HepG2 (cell line): ENCODE measurements at regions not wholly inside any gene's neighbourhood (a gene's known extent, or its start where the extent isn't known, plus 50 kb on each side); places are given as distances from the start of the nearest gene placed in this dataset.

ENCODE experiments used
- ATAC-seq: fragments of 200-7000 bp; cut with Tn5 transposase; 3 replicates; pipeline ENCODE4 v1.9.1; 2020; ENCODE audit warnings: mild to moderate bottlenecking, moderate library complexity
- BruUV-seq: library from RNA; stranded (reverse); fragments of 400-500 nt; replicated peaks from 2 replicates; lab custom pipeline; 2021; lab: Mats Ljungman, UMichigan
- CTCF ChIA-PET: fragments of 300-600 bp; formaldehyde crosslinking; extraction: SDS; loops from one replicate; lab custom pipeline; 2021; ENCODE audit warnings: low total read pairs, inconsistent platforms, low intra/inter-chr PET ratio; lab: Yijun Ruan, JAX
- POLR2A ChIA-PET: fragments of 350-600 bp; sonication (Branson Sonifier 250); formaldehyde crosslinking; loops from one replicate; lab custom pipeline; 2020; ENCODE audit warnings: antibody characterized with exemption, inconsistent platforms; lab: Yijun Ruan, JAX
- DNase-seq: peaks from one replicate; pipeline ENCODE4 v3.0.0-alpha.2; 2015; ENCODE audit warnings: low spot score
- FAIRE-seq: peaks from 3 replicates; lab custom pipeline; 2011; peaks lifted over from hg19 to GRCh38; lab: Jason Lieb, UNC
- H2AFZ ChIP-seq: one replicate; pipeline ENCODE4 v1.6.1; 2011; ENCODE audit warnings: low read length, inconsistent platforms
- H3K27ac ChIP-seq: fragments of 300-600 bp; 3 replicates; pipeline ENCODE4 v1.8.0; 2011; ENCODE audit warnings: mixed run types, mild to moderate bottlenecking, mixed read lengths, low read length, inconsistent platforms; ENCODE audit not compliant: insufficient read depth; ENCODE audit errors: extremely low read length
- H3K27me3 ChIP-seq, 2 experiments: fragments of 200-600 bp in 1 of 2; 2 replicates in 1 of 2; 3 replicates in 1 of 2; pipeline versions ENCODE4 v1.6.0 to v1.8.0; 2011; ENCODE audit warnings: low read length in 2 of 2, mild to moderate bottlenecking in 2 of 2, moderate library complexity in 2 of 2, inconsistent platforms in 1 of 2; ENCODE audit not compliant: insufficient read depth in 2 of 2, control insufficient read depth in 1 of 2
- H3K36me3 ChIP-seq, 2 experiments: fragments of 200-600 bp in 1 of 2; replicated peaks in 1 of 2; 2 replicates in 1 of 2; 3 replicates in 1 of 2; pipeline versions ENCODE4 v1.5.1 to v1.8.0; 2011; ENCODE audit warnings: low read length in 2 of 2, inconsistent platforms in 1 of 2; ENCODE audit not compliant: insufficient read depth in 2 of 2, control insufficient read depth in 1 of 2
- H3K4me1 ChIP-seq: 2 replicates; pipeline ENCODE4 v1.5.1; 2012; ENCODE audit warnings: low read length, inconsistent platforms; ENCODE audit not compliant: insufficient read depth
- H3K4me2 ChIP-seq: 2 replicates; pipeline ENCODE4 v1.6.0; 2011; ENCODE audit warnings: low read depth, low read length, inconsistent platforms
- H3K4me3 ChIP-seq, 3 experiments: fragments of 200-600 bp in 1 of 3; sonication (generic), shearing (Covaris generic) in 1 of 3; replicated peaks in 1 of 3; 2 replicates each; pipeline ENCODE4 v1.5.1; 2011 to 2016; ENCODE audit warnings: low read length in 3 of 3, inconsistent platforms in 2 of 3, low read depth in 2 of 3, mild to moderate bottlenecking in 2 of 3, control low read depth in 1 of 3, mixed read lengths in 1 of 3; ENCODE audit not compliant: insufficient read depth in 1 of 3
- H3K79me2 ChIP-seq: one replicate; pipeline ENCODE4 v1.6.1; 2011; ENCODE audit warnings: low read length, inconsistent platforms; ENCODE audit not compliant: insufficient read depth
- H3K9ac ChIP-seq: 2 replicates; pipeline ENCODE4 v1.6.0; 2011; ENCODE audit warnings: mild to moderate bottlenecking, low read depth, low read length, inconsistent platforms; ENCODE audit not compliant: insufficient read depth
- H3K9me3 ChIP-seq: 2 replicates; pipeline ENCODE4 v1.5.1; 2012; ENCODE audit warnings: mild to moderate bottlenecking, low read length
- H4K20me1 ChIP-seq: 2 replicates; pipeline ENCODE4 v1.6.0; 2011; ENCODE audit warnings: inconsistent platforms, mild to moderate bottlenecking, low read length, moderate library complexity; ENCODE audit not compliant: insufficient read depth
- GZF1 ChIP-seq: sonication (generic); formaldehyde crosslinking; IDR thresholded peaks from 2 replicates; pipeline ENCODE4 v1.5.1; 2020; ENCODE audit warnings: mild to moderate bottlenecking, missing genetic modification reagents
- HIC2 ChIP-seq: sonication (generic); formaldehyde crosslinking; IDR thresholded peaks from 2 replicates; pipeline ENCODE4 v1.9.0; 2022; ENCODE audit warnings: low read depth, missing genetic modification reagents
- MAFF ChIP-seq: IDR thresholded peaks from 2 replicates; pipeline ENCODE4 v1.6.1; 2011; ENCODE audit warnings: low read depth, low read length, improper control_type of control experiment
- MAFK ChIP-seq, 2 experiments: IDR thresholded peaks in 1 of 2; conservative IDR thresholded peaks in 1 of 2; 2 replicates each; pipeline ENCODE4 v1.6.1; 2011; ENCODE audit warnings: improper control_type of control experiment in 2 of 2, low read length in 2 of 2
- MIER3 ChIP-seq: IDR thresholded peaks from 2 replicates; pipeline ENCODE4 v1.6.1; 2016; ENCODE audit warnings: missing compliant biosample characterization, borderline replicate concordance
- NFATC3 ChIP-seq: sonication (generic); formaldehyde crosslinking; IDR thresholded peaks from 2 replicates; pipeline ENCODE4 v1.5.1; 2020; ENCODE audit warnings: mild to moderate bottlenecking, missing genetic modification reagents
- NFYC ChIP-seq: IDR thresholded peaks from 2 replicates; pipeline ENCODE4 v1.6.1; 2016; ENCODE audit warnings: missing genetic modification reagents, missing compliant biosample characterization
- RARA ChIP-seq: IDR thresholded peaks from 2 replicates; pipeline ENCODE4 v1.6.1; 2016; ENCODE audit warnings: missing genetic modification reagents, missing compliant biosample characterization
- SAFB2 ChIP-seq: sonication (generic); formaldehyde crosslinking; IDR thresholded peaks from 2 replicates; pipeline ENCODE4 v1.5.1; 2020; ENCODE audit warnings: missing genetic modification reagents, low read depth, mild to moderate bottlenecking, borderline replicate concordance
- SP5 ChIP-seq: IDR thresholded peaks from 2 replicates; pipeline ENCODE4 v1.6.1; 2016; ENCODE audit warnings: low read depth, borderline replicate concordance
- ZFY ChIP-seq: sonication (generic); formaldehyde crosslinking; IDR thresholded peaks from 2 replicates; pipeline ENCODE4 v1.4.0; 2020; ENCODE audit warnings: missing genetic modification reagents
- ZKSCAN1 ChIP-seq: fragments of 150-350 bp; IDR thresholded peaks from 2 replicates; pipeline ENCODE4 v1.6.1; 2014; ENCODE audit warnings: low read length
- ZNF275 ChIP-seq: sonication (generic); formaldehyde crosslinking; IDR thresholded peaks from 2 replicates; pipeline ENCODE4 v1.8.0; 2022; ENCODE audit warnings: missing genetic modification reagents, mild to moderate bottlenecking, inconsistent platforms, borderline replicate concordance
- ZNF432 ChIP-seq: sonication (generic); formaldehyde crosslinking; IDR thresholded peaks from 2 replicates; pipeline ENCODE4 v1.5.0; 2020; ENCODE audit warnings: missing genetic modification reagents, mild to moderate bottlenecking, borderline replicate concordance
- ZNF567 ChIP-seq: sonication (generic); formaldehyde crosslinking; IDR thresholded peaks from 2 replicates; pipeline ENCODE4 v1.8.1; 2023; ENCODE audit warnings: mild to moderate bottlenecking, missing genetic modification reagents, borderline replicate concordance
- ZNF580 ChIP-seq: IDR thresholded peaks from 2 replicates; pipeline ENCODE4 v1.6.1; 2016; ENCODE audit warnings: low read depth, borderline replicate concordance
- WGBS: methylation state at CpG from one replicate; pipeline ENCODE4 v1.1.6; 2017; ENCODE audit warnings: low lambda C conversion rate; 5-methylcytosine and 5-hydroxymethylcytosine counted together
- in situ Hi-C: cut with HindIII; loops from 2 replicates; pipeline ENCODE4 v1.10.0; 2017; ENCODE audit warnings: low pct_unique_long_range_greater_than_20kb; ENCODE audit not compliant: extremely low pct_ligation_motif_present
- intact Hi-C: fragments of 100-400 bp; cut with micrococcal nuclease; formaldehyde crosslinking; loops from one replicate; pipeline ENCODE4 v1.10.0; 2022; ENCODE audit not compliant: unreplicated experiment

GRCh38 chr1:77631751-77632150 lies 50.7 kb downstream of the ZZZ3 start:
- no peak for ATAC-seq
- no peak overlapping the region for H3K9ac ChIP-seq
- ChIA-PET POLR2A (interaction anchor here (0.5 kb wide), 1 partner anchor 50 kb away, joined by 3 read pairs; no protein-coding TSS in a partner anchor), CTCF (no interaction called here)
- FAIRE-seq = no peak
- H3K27ac ChIP-seq = no peak overlapping the region
- intact Hi-C loops = no loop called here
- H3K9me3 ChIP-seq = no peaks in the 10 kb centered on the region
- H3K4me1 ChIP-seq = no peaks in the 10 kb centered on the region
- no peaks in the 10 kb centered on the region; the same call in 1 of the 2 replicates for H4K20me1 ChIP-seq
- H3K4me2 ChIP-seq = no peak overlapping the region
- no peaks in the 10 kb centered on the region for H3K27me3 ChIP-seq
- TF ChIP-seq MAFK (conservative IDR thresholded peaks at IDR 0.05 in 1 of 2, IDR thresholded peaks at IDR 0.05 in 1 of 2; ENCODE audit: low read length in 2 of 2) (peak in 1 of 2 experiments; percentile 23; a peak in 1 of 4 replicates), NFYC (no peak), MAFF (0 out of 2 replicates have a peak, but pooled peaks have one; percentile 26), ZNF580 (CRISPR knock-in tag) (no peak), ZNF432 (CRISPR knock-in tag) (no peak)
- BruUV-seq = no TSS peak
- no peak overlapping the region for H3K4me3 ChIP-seq
- in situ Hi-C loops = no loop called here
- 84% methylated on average over 1 of the region's 1 CpG for WGBS
- no peak overlapping the region for H2AFZ ChIP-seq
- no peak for DNase-seq
- peaks cover 8 to 41% of the 10 kb centered on the region in 2 experiments for H3K36me3 ChIP-seq
- H3K79me2 ChIP-seq = no peaks in the 10 kb centered on the region

- intact Hi-C loops = no loop called here
These were observed 51.2 kb downstream of the ZZZ3 start for GRCh38 chr1:77631302-77631701.

More at GRCh38 chr1:77631302-77631701, 51.2 kb downstream of the ZZZ3 start:
- ChIA-PET POLR2A (no interaction called here), CTCF (no interaction called here)
- Histone ChIP-seq H3K9me3 (no peaks in the 10 kb centered on the region), H3K9ac (no peak overlapping the region), H4K20me1 (no peaks in the 10 kb centered on the region; the same call in 1 of the 2 replicates), H3K36me3 (peaks cover 9 to 43% of the 10 kb centered on the region in 2 experiments), H3K79me2 (no peaks in the 10 kb centered on the region), H3K4me1 (no peaks in the 10 kb centered on the region), H3K4me3 (no peak overlapping the region), H3K27ac (no peak overlapping the region), H3K27me3 (no peaks in the 10 kb centered on the region), H2AFZ (no peak overlapping the region), H3K4me2 (no peak overlapping the region)
- in situ Hi-C loops = no loop called here
- TF ChIP-seq GZF1 (no peak), ZNF567 (CRISPR knock-in tag) (no peak), RARA (CRISPR knock-in tag) (no peak), SP5 (CRISPR knock-in tag) (no peak), NFATC3 (CRISPR knock-in tag) (no peak), SAFB2 (CRISPR knock-in tag) (no peak), ZNF275 (CRISPR knock-in tag) (no peak), ZKSCAN1 (no peak), HIC2 (no peak), MIER3 (no peak), ZFY (CRISPR knock-in tag) (no peak)
- WGBS = 93% methylated on average over 1 of the region's 1 CpG
- no peak for FAIRE-seq
- no peak for ATAC-seq
- DNase-seq = no peak
- BruUV-seq = no TSS peak
